Dermis blood vessel endothelial cell (primary cell): ENCODE measurements at regions not wholly inside any gene's neighbourhood (a gene's known extent, or its start where the extent isn't known, plus 50 kb on each side); places are given as distances from the start of the nearest gene placed in this dataset.
"Not testable (repeated sequence)": the region's sequence is repeated elsewhere in the genome, so short reads cannot be mapped to it uniquely, and the experiment has no call there.

Experiments
- DNase-seq: peaks from one replicate; pipeline ENCODE4 v3.0.0; 2010

DNA sequence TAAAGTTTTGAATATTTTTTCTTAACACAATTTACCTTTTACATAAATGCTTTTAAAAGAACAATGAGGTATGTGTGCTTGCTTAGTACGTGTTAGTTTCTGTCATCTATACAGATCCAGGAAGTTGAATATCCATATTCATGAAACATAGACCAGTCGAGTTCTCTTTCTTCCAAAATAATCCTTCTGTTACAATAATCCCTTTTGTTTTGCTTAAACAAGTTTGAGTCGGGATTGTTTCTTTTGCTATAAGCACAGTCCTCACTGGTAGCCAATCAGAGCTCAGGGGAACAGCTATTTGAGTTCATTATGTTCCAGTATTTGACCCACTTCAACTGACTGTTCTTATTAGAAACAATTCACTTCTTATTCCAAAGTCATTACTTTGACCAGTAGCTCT lies 214.7 kb upstream of the FLRT2 start:
- DNase-seq = no peak

DNA sequence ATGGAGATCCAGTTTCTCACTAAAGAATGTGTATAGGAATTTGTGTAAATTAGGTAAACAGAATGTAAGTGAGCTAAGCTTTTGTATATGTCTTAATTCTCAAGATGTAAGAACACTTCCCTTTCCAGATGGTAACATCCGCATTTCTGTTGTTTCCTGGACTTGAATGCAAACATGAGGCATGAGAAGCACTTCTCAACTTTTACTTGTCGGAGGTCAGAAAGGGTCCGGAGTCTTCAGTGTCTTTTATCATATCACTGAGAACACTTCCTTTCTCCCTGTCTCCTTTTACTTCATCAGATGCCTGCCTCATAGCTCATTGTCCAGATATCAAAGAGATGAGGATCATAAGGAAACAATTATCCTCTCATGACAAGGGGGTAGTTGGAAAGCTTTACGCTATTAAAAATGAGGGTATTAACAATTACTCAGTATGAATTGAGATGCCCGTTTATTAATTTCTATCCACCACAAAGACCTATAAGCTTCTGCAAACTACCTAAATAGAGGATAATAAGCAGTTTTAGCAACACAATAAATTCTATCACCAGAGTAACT lies 214.1 kb upstream of the FLRT2 start:
- no peak for DNase-seq

DNA sequence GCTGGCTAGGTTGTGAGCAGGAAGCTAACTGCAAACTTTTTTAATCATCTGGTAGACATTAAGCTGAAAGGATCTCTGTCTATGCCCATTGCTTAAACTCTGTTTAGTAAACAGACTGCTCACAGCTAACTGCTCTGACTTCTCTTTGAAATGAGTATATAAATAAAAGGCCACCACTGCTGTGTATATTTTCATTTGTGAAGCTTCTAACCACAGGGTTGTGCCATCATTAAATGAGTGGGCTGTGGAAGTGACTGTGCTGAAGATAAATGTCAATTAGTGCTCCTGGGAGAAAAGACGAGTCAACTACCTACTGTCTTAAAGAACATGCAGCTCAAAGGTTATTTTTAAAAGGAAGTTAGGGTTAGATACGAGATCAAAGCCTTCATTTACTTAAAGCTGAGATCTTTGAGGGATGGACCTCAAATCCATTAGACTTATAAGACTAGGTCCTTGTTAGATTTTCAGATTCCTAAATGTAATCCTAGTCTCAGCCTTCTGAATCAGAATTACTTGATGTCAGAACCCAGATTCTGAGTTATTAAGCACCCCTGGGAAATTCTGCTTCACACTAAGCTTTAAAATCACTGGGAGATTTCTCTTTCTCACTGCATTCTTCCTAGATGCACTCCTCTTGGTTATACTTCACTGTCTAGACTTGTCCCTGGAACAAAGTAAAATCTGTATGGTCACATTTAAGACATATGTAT lies 213.1 kb upstream of the FLRT2 start:
- DNase-seq = no peak

- DNase-seq = peak; percentile 25
Observed at GRCh38 chr14:85317491-85318021, 212.4 kb upstream of the FLRT2 start.

- no peak for DNase-seq
Observed at GRCh38 chr14:85319101-85319500, 210.8 kb upstream of the FLRT2 start.

DNA sequence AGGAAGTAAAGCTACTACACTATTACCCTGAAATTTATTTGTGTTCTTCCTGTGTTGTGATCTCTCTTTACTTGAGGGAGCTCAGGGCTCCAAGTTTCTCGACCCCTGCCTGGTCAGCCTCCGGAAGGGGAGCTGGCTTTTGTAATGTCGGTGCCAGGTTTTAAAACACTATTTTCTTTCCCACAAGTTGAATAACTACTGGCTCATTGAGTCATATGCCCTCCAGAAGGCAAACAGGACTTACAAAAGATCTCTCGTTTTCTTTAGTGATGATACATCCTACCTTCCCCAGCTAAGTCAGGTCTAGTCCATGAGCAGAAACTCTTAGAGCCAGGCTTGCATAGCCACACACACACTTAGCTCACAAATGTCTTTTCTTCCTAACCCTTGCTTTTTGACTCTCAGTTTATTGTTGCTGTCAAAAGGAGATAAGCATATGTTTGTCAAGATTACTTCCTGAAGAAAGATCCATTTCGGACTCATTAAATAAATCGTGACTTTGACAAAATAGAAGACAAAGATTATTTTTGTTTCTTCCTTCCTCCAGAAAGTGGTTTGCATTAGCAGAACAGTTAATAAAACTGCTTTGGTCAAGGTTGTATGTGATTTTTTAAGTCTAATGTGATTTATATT lies 209.8 kb upstream of the FLRT2 start:
- DNase-seq = peak; percentile 83

- DNase-seq = no peak
Observed at GRCh38 chr14:85325134-85326017, 204.6 kb upstream of the FLRT2 start.

DNA sequence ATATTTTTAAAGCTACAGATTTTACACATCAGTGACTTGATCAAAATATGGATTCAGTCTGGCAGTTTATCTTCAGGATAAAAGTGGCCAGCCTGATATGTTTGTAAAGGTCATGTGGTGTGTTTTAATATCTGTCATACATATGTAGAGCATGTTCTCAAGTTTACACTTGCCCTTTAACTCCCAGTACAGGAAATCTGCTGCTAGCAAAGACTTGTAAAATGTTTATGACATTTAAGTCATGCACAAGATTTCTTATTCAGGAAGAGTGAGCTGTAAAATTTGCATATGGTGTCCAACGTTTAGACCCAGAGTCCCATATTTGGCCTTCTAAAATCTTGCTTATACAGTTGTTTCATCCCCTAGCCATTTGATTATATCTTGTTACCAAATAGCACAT lies 197.5 kb upstream of the FLRT2 start:
- no peak for DNase-seq

DNA sequence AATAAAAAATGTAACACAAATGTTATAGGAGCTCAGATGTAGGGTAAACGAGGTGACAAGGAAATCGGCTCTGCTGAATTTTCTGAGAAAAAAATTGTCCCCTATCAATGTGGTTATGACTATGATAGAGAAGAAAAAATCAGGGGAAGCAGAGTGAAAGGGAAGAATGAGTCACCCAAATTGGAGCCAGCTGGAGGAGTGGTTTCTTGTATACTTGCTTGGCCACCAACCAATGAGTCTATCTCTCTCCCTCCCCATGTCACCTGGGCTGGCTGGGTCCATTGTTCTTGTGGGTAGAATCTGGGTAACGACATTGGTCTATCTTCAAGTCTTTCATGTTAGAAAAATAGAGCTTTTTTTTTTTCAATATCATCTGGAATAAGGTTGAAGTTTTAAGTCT lies 196.6 kb upstream of the FLRT2 start:
- DNase-seq = peak; percentile 49

DNA sequence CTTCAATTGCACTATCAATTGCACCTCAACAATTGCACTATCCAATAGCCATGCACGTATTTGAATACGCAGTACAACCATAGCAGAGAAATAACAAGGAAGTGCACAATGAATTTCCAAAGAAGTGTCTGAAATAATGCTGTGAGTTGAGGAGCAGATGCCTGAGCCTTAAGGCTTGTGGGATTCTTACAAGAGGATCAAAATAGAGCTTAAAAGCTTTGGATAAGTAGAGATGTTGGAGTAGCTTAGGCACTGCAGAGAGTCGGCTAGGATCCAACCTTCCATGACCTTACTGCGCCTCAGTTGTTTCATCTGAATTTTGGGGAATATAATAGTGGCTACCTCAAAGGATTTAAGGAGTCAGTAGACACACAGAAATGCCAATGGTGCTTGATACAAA lies 196.1 kb upstream of the FLRT2 start:
- no peak for DNase-seq

- DNase-seq = no peak
Observed at GRCh38 chr14:85334316-85334715, 195.6 kb upstream of the FLRT2 start.

- peak; percentile 10 for DNase-seq
Observed at GRCh38 chr14:85336257-85336656, 193.7 kb upstream of the FLRT2 start.

GRCh38 chr14:85336817-85337216 lies 193.1 kb upstream of the FLRT2 start:
- DNase-seq = peak; percentile 91

- DNase-seq = no peak
Observed at GRCh38 chr14:85338895-85339294, 191.0 kb upstream of the FLRT2 start.

- DNase-seq = peak; percentile 61
Observed at GRCh38 chr14:85342858-85343607, 186.9 kb upstream of the FLRT2 start.

- no peak for DNase-seq
Observed at GRCh38 chr14:85344171-85344570, 185.8 kb upstream of the FLRT2 start.

DNA sequence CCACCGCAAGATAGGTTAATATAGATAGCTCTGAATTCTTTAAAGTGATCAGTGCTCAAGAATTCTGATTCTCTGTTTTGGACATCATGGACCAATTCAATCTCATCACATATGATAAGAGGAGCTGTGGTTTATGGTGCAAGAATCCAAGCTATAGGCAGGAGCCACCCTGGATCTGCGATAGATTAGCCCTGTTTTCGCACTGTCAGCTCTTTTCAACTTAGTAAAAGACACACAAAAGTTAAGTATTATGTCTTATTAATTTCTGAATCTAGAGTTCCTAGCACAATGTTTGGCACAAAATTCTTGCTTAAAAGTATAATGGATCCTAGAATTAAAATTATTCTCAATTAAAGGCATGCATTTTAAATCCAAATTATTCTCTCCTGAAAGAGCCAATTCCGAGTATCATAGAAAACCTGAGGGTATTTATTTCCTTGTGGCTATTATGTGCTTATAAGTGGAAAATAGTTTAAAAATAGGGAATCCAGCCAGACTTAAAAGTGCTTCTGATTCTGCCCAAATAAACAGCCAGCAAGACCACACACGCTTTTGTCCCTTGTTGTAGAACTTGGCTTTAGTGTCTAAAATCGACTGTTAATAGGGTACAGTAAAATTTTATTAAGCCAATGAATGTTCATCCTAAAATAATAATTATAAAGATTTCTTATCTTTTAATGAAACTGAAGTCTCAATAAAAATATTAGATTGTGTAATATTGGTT lies 184.9 kb upstream of the FLRT2 start:
- DNase-seq = no peak

GRCh38 chr14:85350667-85351066 lies 179.3 kb upstream of the FLRT2 start:
- no peak for DNase-seq

DNA sequence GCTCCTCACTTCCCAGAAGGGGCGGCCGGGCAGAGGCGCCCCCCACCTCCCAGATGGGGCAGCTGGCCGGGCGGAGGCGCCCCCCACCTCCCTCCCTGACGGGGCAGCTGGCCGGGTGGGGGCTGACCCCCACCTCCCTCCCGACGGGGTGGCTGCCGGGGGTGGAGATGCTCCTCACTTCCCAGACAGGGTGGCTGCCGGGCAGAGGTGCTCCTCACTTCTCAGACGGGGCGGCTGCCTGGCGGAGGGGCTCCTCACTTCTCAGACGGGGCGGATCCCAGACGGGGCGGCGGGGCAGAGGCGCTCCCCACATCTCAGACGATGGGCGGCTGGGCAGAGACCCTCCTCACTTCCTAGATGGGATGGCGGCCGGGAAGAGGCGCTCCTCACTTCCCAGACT lies 177.4 kb upstream of the FLRT2 start:
- not testable (repeated sequence) for DNase-seq

DNA sequence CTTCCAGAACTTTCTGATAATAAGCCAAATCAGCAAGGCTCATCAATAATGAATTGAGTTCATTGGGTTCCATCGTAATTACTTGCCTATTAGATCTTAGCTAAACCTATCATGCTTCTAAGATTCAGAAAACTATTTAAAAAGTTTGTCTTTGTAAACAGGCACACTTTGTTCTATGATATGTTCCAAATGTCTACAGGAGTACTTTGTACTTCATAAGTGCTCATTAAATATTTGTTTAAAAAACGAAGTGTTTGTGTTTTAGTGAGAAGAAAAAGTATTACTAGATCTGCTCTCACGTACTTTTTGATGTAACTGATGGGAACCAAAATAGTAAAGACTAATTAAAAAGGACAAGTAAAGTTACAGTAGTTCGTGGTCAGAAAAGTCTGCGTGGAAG lies 172.8 kb upstream of the FLRT2 start:
- DNase-seq = no peak

DNA sequence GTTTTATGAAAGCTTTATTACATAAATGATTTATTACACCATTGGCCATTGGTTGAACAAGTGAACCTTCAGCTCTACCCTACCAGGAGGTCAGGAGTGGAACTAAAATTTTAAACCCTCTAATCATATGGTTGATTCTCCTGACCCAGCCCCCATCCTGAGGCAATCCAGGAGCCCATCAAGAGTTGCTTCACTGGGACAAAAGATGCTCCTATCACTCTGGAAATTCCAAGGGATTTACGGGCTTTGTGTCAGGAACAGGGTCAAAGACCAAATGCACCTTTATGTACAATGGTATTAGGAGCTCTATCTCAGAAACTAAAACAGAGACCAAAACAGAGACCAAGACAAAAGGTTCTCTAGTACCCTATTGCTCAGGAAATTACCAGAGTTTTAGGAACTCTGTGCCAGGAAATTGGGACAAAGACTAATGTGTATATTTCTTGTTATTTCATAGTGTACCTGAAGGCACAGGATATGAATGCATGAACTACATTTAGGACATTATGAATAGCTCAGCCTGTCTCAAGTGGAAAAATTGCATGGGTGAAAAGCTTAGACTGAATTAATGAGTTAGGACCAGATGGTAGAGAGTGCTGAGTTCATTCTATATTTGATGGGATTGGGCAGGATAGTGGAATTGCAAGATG lies 171.7 kb upstream of the FLRT2 start:
- peak; percentile 76 for DNase-seq
